GM21447 (cell line): ENCODE measurements at regions not wholly inside any gene's neighbourhood (a gene's known extent, or its start where the extent isn't known, plus 50 kb on each side); places are given as distances from the start of the nearest gene placed in this dataset.

ENCODE experiments used
- ATAC-seq: cut with Tn5 transposase; IDR thresholded peaks from one replicate; pipeline ENCODE4 v1.9.1; 2021; ENCODE audit not compliant: unreplicated experiment

DNA sequence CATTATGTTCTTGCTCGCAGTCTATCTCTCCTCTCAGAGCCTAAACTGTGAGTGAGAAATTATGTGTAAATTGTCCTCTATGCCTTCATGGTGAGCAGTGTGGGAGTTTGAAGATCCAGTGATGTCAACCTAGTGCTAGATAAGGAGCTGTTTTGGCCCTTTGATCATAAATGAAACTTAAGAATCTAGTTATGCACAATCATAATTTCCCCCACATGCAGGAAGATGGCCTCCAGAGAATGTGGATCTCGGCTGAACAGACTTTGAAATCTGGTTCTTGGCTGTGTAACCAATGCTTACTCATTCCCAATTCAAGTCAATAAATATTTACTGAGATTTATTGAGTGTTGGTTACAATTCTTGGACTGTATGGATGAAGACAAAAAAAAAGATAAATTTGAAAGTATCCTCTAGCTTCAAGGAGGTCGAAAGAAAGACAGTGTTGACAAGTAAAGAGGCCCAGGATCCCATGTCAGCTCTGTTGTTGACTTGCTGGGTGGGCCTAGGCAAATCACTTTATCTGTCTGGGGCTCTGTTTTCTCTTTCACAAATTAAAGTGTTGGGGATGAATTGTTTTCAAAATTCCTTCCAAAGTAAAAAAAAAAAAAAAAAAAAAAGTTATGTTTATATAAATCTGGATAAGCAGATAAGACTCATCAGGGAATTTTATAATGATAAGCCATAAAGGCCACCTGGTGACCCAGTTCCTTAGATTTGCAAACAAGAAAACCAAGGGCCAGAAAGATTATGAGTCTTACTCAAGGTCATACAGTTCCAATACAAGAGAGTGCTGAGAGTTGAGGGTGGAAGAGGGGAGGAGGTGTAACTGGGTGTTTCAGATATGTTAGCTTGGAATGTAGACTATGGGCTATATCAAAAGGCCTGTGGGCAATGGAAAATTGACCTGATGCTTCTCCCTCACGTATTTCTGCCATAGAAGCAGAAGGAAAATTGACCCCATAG lies 969.9 kb downstream of the KCNMA1 start:
- no peak for ATAC-seq

DNA sequence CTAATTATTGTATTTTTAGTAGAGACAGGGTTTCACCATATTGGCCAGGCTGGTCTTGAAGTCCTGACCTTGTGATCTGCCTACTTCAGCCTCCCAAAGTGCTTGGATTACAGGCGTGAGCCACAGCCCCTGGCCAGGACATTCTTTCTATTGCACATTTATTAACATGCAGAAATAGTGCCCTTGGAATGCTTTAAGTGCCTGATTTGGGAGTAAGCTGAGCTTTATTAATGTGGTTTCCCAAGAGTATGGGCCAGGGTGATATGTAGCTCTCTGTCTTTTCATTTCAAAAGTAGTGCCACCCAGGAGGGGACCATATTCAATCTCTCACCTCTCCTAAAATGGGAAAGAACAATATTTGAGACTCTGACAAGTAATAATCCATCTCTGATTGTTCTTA lies 970.7 kb downstream of the KCNMA1 start:
- ATAC-seq, result no peak

DNA sequence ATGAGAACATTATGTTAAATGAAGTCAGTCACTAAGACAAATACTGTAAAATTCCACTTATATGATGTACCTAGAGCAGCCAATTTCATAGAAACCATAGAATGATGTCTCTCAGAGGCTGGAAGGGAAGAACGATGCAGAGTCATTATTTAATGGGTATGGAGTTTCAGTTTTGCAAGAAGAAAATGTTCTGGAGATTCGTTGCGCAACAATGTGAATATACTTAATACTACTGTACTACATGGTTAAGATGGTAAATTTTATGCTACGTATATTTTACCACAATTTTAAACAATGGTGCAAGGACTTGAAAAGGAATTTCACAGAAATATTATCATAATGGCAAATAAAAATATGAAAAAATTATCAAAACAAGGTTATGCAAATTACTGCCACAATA lies 972.6 kb downstream of the KCNMA1 start:
- ATAC-seq, result no peak

DNA sequence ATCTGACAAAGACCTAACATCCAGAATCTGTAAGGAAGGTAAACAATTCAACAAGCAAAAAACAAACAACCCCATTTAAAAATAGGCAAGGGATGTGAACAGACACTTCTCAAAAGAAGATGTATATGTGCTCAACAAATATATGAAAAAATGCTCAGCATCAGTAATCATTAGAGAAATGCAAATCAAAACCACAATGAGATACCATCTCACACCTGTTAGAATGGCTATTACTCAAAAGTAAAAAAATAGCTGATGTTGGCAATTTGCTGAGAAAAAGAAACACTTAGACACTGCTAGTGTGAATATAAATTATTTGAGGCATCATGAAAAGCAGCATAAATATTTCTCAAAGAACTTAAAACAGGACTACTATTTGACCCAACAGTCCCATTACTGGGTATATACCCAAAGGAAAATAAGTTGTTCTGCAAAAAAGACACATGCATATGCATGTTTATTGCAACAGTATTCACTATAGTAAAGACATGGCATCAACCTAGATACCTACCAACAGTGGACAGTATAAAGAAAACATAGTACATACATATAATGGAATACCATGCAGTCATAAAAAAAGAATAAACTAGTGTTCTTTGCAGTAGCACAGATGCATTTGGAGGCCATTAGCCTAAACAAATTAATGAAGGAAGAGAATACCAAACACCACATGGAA lies 980.1 kb downstream of the KCNMA1 start:
- ATAC-seq, result no peak

DNA sequence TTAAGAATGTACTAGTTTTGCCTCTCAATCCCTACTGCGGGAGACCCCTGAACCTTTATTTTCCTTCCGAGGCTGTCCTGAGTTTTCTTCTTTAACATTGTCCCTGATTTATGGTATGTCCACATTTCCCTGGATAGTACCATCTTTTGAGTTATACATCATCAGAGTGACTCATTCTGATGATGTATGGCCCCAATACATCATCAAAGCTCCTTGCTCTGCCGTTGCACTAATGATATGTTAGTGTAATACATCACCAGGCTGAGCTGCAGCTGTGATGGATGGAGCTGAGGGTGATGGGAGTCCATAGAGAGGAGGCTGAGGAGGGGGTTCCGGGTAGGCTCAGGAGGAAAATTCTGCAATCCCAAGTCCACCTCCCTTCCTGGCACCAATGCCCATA lies 986.5 kb downstream of the KCNMA1 start:
- ATAC-seq, result no peak

DNA sequence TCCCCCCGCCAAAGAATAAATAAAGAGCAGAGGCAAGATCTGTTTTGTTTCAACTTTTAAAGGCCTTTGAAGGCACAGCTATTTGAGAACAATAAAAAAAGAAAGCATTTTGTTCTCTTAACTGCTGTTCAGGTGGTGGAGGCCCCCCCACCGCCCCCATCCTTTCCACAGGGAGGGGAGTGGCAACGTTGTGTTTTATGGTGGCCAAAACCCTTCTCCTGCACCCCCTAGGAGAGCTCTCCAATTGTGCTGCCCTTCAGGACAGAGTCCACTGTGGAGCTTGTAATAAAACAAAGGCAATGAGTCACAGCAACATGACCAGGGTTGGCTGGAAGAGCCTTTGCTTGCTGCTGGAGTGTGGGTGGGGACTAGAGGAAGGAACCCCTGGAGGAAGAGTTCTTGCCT lies 987.9 kb downstream of the KCNMA1 start:
- no peak for ATAC-seq

DNA sequence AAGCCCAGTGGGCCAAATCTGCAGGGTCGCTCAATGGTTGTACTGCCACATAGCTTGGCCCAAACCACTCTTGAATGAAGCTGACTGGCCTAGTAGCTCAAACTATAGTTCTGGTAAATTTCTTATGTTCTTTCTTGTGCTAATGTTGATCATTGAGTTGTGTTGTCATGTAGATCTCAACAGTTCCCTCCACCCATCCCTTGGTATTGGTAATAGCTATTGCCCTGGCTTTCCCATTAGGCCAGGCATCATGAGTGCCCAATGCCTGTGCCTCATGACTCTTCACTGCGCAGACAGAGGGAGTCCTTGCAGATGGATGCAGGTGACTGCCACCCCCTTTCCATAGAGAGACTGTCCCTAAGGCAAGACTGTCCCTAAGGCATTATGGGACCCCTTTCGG lies 988.4 kb downstream of the KCNMA1 start:
- no peak for ATAC-seq

DNA sequence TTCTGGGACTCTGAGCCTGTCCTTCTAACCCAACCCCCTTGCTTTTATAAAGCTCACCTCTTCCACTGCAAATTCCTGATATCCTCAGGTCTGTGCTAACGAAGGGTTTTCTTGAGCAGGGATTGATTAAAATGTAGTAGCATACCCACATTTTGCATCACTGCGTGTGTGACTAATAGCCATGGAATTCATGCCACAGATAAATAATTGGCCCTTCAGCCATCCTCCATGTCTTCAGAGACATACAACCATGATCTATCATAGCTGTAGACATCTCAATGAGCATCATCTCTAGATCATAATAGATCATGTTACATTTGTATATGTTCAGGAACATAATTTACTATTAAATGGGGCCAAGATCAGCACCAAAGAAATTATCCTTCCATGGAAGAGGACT lies 990.3 kb downstream of the KCNMA1 start:
- no peak for ATAC-seq

DNA sequence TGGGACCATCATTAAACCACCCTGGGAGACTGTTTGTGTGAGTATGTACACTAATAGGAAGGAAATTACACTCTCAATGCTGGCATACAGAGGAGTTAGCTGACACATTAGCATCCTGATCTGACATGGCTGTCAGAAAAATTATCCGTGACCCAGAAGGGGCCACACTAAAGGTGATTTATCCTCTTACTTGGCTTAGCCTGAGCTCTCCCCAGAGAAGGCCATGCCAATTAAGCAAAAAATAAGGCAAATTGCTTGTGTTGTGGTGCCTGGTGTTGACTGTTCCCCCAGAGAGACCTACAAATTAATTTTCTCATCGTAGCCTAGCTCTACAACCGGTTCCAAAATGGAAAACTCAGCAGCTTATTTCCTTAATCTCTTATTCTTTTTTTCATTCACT lies 992.3 kb downstream of the KCNMA1 start:
- no peak for ATAC-seq

DNA sequence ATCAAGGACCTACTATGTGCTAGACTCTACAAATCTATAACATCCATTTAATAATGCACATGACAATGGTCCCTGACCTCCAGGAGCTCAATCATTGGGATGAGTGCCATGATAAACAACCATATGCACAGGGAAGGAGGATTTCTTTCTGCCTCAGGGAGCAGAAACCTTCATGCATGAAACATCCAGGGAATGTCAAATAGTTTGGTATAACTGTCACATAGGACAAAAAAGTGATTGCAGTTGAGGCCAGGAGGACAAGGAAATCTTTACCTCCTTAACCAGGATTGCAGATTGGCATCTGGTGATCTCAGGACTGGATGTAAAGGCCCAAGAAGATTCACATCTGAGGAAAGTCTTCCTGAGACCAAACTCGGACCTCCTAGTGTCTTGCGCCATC lies 993.1 kb downstream of the KCNMA1 start:
- ATAC-seq, result no peak

DNA sequence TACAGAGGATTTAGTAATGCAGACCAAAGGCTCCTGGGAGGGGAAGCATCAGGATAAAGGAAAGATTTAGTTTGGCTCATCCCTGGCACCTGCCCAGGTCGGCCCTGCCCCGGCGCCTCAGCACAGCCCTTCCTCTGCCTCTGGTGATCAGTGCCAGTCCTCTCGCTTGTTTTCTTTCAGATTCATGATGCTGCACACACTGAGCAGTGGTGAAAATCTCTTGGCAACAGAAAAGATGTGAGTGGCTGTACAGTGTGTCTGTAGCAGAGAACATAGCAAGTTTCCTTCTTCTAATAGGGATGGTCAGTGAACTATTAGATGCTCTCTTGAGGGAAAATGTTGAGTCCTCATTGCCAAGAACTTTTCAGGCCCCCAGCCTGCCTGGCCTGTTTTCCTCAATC lies 994.1 kb downstream of the KCNMA1 start:
- ATAC-seq, result no peak

DNA sequence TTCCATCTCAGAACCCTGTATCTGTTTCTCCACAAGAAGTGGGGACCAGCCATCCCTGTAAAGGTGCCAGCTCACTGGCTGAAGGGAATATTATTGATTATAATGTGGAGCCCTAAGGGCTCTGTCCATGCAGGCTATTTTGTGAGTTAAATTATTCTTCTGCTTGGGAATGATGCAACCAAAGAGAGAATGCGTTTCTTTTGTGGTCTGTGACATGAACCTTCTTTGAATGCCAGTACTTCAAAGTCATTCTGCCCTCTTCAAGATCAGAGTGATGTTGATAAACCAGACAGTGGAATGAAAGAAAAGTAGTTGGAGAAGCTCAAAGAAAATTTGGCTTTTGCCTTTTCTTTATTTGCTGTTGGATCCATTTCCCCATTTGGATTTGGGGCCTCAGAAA lies 995.2 kb downstream of the KCNMA1 start:
- no peak for ATAC-seq

DNA sequence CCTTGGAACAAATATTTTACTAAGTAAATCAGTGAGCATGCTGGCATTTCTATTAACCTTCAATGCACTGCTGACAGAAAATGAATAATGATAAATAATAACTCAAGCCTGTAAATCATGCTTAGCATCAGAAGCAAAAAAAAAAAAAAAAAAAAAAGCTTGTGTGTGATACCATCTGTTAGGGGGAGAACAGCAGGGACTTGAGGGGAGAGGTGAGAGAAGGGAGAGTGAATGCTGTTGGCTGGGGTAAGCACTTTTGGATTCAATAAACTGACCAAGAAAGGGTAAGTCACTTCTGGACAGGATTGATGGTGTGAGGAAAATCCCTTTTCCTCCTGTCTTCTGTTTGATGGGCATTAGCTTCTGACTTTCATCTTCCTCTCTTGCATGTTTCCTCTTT lies 996.4 kb downstream of the KCNMA1 start:
- ATAC-seq, result no peak

DNA sequence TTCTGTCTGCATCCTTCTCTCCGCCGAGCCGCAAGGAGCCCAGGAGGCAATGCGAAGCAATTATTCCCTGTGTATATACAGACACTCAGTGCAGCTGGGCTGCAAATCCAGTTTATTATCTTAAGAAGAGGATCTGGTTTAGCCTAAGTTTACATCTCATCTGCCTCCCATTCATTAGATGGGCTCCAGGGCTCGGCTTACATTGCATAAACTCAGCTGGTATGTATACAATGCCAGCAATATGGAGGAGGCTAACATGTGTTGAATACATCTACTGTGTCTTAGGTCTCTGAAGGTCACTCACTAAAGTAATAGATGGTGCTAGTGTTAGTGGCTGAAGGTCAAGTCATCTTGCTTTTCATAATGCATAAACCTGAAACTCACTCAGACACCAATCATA lies 996.8 kb downstream of the KCNMA1 start:
- ATAC-seq, result no peak

DNA sequence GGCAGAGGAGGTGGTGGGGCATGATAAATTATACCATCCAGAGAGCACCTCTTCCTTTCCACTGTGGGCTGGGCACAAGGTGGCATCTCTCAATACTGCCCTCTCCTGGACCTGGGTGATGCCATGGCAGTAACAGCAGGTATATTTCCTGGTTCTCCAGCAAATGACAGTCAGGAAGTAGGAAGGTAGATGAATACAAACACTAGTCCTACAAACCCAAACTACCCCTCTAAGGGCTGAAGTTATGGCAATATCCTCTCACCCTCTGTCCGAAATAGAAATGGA lies 1004.9 kb downstream of the KCNMA1 start:
- no peak for ATAC-seq

DNA sequence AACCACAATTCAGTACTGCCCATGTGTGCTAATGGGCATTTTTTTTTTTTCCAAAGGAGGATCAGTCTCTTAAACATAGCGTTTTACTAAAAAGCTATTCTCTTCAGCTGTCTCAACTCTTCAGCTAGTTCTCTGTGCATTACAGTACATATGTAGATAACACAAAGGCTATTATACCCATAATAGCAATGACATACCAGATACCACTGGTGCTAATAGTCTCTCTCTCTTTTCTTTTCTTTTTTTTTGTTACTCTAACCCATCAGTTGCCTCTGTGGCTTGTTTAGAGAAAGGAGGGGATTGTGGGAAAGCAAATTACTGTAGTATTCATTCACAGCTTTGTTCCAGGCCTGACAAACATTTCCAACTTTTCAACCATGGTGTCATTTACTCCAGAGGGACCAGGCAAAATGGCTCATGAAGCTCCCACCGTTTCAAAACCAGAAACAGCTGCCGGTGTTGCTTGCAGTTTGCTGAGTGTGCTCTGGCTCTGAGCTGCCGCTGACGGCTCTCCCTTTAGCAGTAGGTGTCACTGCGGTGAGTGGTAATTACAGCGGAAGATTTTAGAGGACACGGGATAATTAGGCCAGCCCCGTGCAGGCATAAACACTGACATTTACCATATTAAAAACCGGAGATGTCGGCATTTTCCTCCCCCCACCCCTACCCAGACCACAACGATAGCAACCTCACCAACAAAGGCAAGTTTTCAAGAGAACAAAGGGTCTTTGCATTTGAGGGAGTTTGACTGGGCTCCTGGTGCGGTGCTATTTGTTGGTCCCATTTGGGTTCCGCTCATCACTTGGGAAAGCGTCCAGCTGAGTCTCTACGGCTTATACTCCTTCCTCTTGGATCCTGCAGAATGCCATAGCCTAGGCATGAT lies 1005.5 kb downstream of the KCNMA1 start:
- no peak for ATAC-seq

DNA sequence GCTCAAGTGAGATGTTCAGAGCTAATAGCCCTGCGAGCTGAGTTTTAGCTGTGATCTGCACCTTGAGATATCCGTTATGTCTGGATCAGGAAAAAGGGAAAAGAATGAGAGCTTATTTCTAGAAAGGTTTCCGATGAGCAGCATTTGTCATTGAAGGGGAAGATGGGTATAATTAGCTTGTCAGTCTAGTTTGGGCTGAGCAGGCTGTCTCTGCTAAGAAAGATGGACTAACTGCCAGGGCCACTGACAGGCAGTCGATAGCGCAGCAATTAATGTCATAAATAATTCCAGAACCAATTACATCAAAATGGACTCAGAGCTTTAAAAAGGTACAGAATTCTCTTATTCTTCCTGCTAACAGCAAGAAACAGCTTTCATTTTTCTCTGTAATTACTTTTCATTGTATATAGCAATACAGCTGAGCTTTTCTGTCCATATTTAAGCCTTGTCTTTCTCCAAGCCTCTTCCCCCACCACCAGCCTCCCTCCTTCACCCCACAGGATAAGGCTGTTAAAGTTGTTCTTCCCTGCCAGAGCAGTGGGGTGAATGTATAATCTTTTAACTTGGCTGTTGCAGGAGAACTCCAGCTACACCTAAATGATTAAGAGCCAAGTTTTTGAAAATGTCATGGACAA lies 1006.5 kb downstream of the KCNMA1 start:
- ATAC-seq, result no peak

DNA sequence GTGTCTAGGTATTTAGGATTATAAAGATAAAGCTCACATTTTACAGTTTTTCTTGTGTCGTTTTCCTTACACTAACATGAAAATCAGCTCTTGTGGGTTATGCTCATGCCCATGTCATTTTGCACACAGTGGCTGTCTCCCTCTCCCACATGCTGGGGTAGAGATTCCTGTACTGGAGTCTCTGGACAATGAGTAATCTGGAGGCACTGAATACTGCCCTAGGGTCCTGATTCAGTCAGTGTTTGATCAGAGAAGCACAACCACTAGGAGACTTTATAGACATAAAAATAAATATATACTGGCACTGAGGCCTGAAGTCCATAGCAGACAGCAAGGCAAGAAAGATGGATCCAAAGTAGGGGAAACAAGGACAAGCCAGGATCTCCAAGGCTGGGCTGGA lies 1008.8 kb downstream of the KCNMA1 start:
- ATAC-seq, result no peak

DNA sequence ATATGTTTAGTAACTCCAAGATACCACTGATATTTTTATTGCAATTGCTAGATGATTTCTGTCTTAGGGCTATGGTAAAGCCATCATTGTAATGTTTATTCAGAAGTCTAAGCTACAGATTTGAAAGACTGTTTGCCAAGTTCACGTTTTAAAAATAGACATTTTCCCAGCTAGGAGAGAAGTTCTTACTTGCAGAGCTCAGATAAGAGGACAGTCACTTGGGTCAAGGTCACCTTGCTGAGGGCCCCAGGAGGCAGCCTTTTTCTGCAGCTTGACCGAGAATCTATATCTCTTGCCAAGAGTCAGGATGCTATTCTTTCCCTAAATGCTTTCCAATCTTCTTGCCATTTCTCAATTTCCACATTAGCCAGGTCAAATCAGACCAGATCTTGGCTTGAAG lies 1011.2 kb downstream of the KCNMA1 start:
- no peak for ATAC-seq

DNA sequence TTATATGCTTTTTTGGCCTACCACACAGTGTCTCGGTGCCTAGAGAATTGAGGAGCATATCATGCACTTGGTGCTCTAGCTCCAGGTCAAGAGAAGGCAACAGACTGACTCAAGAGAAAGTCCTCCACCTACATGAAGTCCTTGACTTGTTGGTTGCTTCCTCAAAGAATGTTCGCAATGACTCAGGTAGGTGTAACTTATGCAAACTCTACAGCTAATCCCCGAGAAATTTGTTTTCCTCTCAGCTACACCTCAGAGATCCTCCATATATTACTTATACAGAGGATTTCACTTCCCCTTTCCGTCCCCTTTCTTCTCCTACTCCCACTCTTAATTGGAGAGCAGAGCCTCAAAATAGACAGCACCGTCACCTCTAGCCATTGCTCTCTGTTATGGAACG lies 1013.1 kb downstream of the KCNMA1 start:
- peak; percentile 83 for ATAC-seq

DNA sequence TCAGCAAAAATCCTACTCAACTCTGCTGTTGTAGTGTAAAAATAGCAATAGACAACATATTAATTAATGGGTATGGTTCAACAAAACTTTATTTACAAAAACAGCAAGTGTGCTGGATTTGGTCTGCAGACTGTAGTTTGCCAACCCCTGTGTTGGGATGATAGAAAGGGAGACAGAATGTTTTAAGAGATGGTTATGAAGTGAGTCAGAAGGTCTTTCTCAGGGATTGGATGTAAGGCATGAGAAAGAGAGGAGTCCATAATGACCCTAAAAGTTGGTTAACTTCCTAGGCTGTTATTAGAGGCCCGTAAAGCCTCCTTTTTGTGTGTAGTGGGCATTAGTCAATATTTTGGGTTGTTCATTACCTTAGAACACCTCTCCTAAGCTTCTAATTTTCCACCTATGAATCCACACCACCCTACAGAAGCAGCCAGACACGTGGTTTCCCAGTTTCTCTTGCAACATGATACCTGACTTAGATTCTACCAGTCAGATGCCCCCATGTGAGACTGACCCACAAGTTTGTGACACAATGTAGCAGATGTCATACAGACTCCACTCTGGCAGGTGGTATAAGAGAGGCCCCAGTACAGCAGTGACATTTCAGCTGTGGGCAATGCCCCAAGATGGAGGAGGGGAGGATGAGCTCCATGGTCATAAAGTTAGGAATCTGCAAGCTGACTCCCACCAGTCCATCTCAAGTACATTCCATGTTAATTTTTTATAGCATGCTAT lies 1015.6 kb downstream of the KCNMA1 start:
- no peak for ATAC-seq
